Prostate gland (tissue), 2 donors: ENCODE measurements at regions not wholly inside any gene's neighbourhood (a gene's known extent, or its start where the extent isn't known, plus 50 kb on each side); places are given as distances from the start of the nearest gene placed in this dataset.

Source experiments
- CTCF ChIP-seq, 4 experiments: fragments of 200-600 bp in 2 of 4; fragments of 450-650 bp in 2 of 4; sonication (generic) in 2 of 4; IDR thresholded peaks; 1 replicate in 3 of 4; 2 replicates in 1 of 4; pipeline ENCODE4 v1.5.1; 2016 to 2019; ENCODE audit warnings: antibody characterized with exemption in 4 of 4, mild to moderate bottlenecking in 2 of 4, moderate library complexity in 2 of 4
- POLR2A ChIP-seq: fragments of 450-650 bp; IDR thresholded peaks from one replicate; pipeline ENCODE4 v1.6.1; 2016; ENCODE audit warnings: antibody characterized with exemption, mild to moderate bottlenecking
- POLR2AphosphoS5 ChIP-seq: sonication (generic); formaldehyde crosslinking; IDR thresholded peaks from one replicate; pipeline ENCODE4 v1.6.1; 2017; ENCODE audit warnings: antibody characterized with exemption

GRCh38 chr9:109591691-109592090 is 93.6 kb upstream of the PTPN3 start:
- TF ChIP-seq POLR2A (no peak), CTCF (IDR thresholded peaks at IDR 0.05) (no peak), POLR2AphosphoS5 (no peak)
